Fibroblast of skin of back (primary cell): ENCODE measurements at regions not wholly inside any gene's neighbourhood (a gene's known extent, or its start where the extent isn't known, plus 50 kb on each side); places are given as distances from the start of the nearest gene placed in this dataset.
A peak's percentile ranks its signal among the peaks of the same experiment; 100 is the strongest.

Experiments used
- DNase-seq: peaks from one replicate; pipeline ENCODE4 v3.0.0-alpha.2; 2013

DNA sequence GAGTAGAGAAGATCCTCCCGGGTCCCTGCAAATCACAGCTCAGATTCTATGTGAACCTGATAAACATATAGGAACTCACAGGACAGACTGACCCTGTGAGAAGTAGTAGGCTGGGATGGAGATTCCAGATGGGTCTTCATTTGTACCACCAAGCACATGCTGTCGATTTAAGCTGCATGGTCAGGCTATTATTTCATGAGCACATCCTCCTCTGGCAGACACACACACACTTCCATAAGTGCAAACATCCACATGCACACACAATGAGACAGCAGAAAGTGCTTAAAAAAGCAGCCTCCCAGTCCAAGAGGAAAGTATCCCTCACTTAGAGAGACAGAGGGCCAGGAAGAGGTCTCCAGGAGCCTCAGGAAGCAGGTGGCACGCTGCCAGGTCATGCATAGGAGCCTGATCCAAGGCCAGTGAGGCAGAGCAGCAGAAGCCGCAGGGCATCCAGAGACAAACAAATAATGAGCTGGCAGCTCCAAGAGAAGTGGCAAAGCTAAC is 131.8 kb downstream of the UNC5CL start:
- DNase-seq, result peak; percentile 28

- peak; percentile 26 for DNase-seq
Measured at GRCh38 chr6:40906759-40907158, 132.3 kb downstream of the UNC5CL start.

DNA sequence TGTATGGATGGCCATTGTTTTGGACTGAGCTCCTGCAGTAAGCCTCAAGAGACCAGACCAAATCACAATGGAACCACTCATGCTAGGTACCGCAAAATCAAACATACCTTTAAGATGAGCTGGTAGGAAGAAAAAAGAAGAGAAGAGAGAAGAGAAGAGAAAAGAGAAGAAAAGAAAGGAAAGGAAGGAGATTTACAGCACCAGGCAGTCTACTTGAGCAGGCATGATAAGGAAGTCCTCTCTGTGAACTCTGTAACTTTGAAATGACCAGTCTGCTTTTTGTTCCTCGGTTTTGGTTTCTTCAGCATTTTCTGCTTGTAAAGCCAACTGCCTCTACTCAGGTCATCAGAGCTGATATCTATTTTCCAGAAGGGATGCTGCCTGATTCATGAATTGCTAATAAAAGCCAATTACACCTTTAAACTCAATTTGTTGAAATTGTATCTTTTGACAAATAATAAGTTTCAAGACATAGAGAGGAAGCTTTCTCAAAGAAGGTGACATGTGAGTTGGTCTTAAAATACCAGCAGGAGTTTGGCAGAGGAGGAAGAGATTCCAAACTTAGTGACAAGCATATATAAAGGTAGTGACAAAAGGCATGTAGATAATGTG is 134.3 kb downstream of the UNC5CL start:
- no peak for DNase-seq

- no peak for DNase-seq
Measured at GRCh38 chr6:40903456-40903855, 135.6 kb downstream of the UNC5CL start.

GRCh38 chr6:40901322-40902055 is 137.5 kb downstream of the UNC5CL start:
- DNase-seq, result no peak

GRCh38 chr6:40900791-40901190 is 138.2 kb downstream of the UNC5CL start:
- no peak for DNase-seq

DNA sequence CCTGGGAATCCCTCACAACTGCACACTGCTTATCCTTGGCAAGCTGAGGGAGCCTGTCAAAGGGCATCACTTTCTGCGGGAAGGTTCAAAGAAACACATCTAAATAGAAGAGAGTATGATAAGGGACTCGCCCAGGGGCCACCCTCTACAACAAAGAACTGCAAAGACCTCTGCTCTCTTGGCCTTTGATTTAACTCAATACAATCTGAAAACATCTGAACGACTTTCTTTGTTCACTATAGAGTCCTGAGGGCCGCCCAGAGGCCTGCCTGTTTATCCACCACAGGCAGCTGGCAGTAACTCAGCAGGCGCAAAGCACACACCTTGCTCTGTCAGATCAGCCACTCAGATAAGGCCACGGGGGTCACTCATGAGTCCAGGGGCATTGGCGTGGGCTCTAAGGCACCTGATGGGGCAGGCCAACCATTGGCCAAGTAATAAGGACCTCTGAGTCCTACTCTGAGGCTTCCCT is 139.3 kb downstream of the UNC5CL start:
- no peak for DNase-seq

DNA sequence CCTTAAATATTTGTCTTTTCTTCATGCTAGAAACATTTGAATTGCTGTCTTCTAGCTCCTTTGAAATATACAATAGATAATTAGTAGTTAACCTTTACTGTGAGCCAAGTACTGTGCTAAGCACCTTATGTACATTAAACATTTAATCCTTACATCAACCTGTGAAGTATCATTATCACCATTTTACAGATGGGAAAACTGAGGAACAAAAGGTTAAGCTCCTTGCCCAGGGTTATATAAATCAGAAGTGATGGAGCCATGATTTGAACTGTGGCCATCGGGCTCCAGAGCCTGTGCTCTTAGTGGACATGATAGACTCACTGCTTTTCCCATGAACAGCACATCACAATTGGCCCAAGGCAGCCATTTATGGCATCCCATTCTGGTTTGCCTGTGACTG is 140.9 kb downstream of the UNC5CL start:
- no peak for DNase-seq

DNA sequence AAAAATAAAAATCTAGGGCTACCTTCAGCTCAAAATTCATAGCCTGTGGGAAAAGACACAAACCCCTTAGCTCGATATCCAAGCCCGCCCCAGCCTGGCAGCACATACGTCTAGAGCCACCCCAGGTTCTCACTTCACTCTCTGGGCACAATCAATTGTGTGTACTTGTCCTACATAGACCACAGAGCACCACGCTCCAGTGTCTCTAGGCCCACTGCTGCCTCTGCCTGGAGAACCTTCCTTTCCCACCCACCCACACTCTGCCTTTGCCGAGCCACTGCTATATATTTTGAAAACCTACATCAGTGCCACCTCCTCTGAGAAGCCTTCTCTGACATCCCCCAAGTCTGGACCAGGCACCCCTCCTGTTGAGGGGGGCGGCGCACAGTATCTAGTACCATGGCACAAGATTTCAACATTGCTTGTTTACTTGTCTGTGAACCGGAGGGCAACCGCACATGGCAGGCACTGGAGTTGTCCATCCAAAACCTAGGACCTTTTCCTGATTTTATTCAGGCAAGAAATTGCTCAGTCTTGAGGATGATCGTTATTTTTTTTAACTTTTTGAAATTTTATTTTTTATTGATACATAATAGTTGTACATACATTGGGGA is 141.5 kb downstream of the UNC5CL start:
- no peak for DNase-seq

GRCh38 chr6:40896696-40897095 is 142.3 kb downstream of the UNC5CL start:
- no peak for DNase-seq

GRCh38 chr6:40894962-40895799 is 143.8 kb downstream of the UNC5CL start:
- peak; percentile 76 for DNase-seq

DNA sequence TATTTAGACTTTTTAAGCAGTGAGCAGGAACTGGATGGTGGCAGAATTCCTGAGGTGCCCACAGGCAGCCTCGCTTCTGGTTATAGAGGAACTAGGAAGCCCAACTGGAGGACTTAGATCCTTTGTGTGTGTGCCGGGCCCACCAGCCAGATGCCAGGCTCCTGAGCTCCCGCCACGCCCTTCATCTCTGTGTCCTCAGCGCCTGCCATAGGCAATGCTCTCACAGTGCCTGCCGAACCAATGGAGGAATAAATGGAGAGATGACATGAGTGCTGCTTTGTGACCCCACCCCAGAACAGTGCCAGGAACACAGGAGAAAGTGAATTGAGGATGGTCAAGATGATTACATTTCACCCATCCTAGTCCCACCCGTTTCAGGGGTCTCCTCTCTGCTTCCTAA is 146.0 kb downstream of the UNC5CL start:
- no peak for DNase-seq

- no peak for DNase-seq
Measured at GRCh38 chr6:40892223-40892622, 146.8 kb downstream of the UNC5CL start.

- no peak for DNase-seq
Measured at GRCh38 chr6:40891686-40892085, 147.3 kb downstream of the UNC5CL start.

GRCh38 chr6:40891131-40891530 is 147.9 kb downstream of the UNC5CL start:
- no peak for DNase-seq

- no peak for DNase-seq
Measured at GRCh38 chr6:40889137-40889832, 149.7 kb downstream of the UNC5CL start.

GRCh38 chr6:40888456-40888990 is 150.5 kb downstream of the UNC5CL start:
- no peak for DNase-seq

GRCh38 chr6:40887792-40888340 is 151.2 kb downstream of the UNC5CL start:
- DNase-seq, result no peak

DNA sequence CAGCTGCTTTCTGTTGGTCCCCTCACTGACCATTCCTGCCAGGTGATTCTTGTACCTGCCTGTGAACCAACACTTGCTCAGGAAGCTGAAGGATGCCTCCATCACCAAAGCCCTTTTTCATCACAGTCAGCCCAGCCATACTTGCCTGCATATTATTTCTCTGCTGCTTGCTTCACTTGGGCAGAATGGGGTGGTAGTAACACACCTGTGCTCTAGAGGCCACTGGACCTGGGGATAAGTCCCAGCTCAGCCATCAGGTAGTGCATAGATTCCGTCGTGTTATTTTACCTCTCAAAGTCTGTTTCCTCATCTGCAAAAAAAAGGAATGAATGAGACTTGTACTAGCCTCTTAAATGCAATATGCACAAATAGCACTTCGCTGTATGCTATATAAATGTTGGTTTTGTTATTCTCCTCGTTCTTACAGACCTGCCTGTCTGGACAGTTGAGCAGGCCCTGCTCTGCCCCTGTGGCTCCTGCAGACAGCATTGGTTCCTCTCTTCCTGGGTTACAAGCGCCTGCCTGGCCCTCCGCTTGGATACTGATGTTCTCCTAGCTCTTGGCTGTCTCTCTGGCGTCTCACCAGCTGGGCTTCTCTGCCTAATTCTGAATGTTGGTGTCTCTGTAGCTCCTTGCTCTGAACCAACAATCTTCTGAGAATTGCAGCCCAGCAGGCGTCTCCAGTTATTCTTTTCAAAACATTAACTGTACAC is 151.8 kb downstream of the UNC5CL start:
- DNase-seq, result no peak

GRCh38 chr6:40885139-40885774 is 153.8 kb downstream of the UNC5CL start:
- no peak for DNase-seq
